HL-60 (cell line): ENCODE measurements at regions not wholly inside any gene's neighbourhood (a gene's known extent, or its start where the extent isn't known, plus 50 kb on each side); places are given as distances from the start of the nearest gene placed in this dataset.

ENCODE experiments used
- DNase-seq, 2 experiments: peaks; one replicate each; pipeline ENCODE4 v3.0.0-alpha.2; 2010 to 2020; ENCODE audit warnings: low read depth in 1 of 2, low spot score in 1 of 2
- H3K27ac ChIP-seq: fragments of 250-450 bp; sonication (Bioruptor Pico); replicated peaks from 2 replicates; pipeline ENCODE4 v1.5.1; 2020; ENCODE audit warnings: mild to moderate bottlenecking, moderate library complexity
- H3K27me3 ChIP-seq: fragments of 250-450 bp; sonication (Bioruptor Pico); 2 replicates; pipeline ENCODE4 v1.5.1; 2021; ENCODE audit warnings: mild to moderate bottlenecking, moderate library complexity; ENCODE audit not compliant: insufficient read depth, poor library complexity, severe bottlenecking
- H3K4me3 ChIP-seq: replicated peaks from 2 replicates; pipeline ENCODE4 v1.5.1; 2011; ENCODE audit warnings: mild to moderate bottlenecking, control low read depth, low read length; ENCODE audit not compliant: insufficient read depth
- GABPA ChIP-seq: IDR thresholded peaks from 2 replicates; pipeline ENCODE4 v1.6.1; 2012; ENCODE audit warnings: low read depth
- POLR2AphosphoS5 ChIP-seq: IDR thresholded peaks from 2 replicates; pipeline ENCODE4 v1.6.1; 2012; ENCODE audit warnings: low read depth
- SPI1 ChIP-seq: IDR thresholded peaks from 2 replicates; pipeline ENCODE4 v1.6.1; 2012; ENCODE audit warnings: low read depth, mild to moderate bottlenecking, borderline replicate concordance
- TF ChIP-seq, protein P1 (sequence below): IDR thresholded peaks from 2 replicates; pipeline ENCODE4 v1.6.1; 2012; ENCODE audit warnings: low read depth; ENCODE audit not compliant: insufficient replicate concordance
- TF ChIP-seq, protein P2 (sequence below): IDR thresholded peaks from one replicate; pipeline ENCODE4 v1.5.1; 2011; ENCODE audit warnings: low read length, control low read depth, inconsistent platforms; ENCODE audit not compliant: insufficient read depth

DNA sequence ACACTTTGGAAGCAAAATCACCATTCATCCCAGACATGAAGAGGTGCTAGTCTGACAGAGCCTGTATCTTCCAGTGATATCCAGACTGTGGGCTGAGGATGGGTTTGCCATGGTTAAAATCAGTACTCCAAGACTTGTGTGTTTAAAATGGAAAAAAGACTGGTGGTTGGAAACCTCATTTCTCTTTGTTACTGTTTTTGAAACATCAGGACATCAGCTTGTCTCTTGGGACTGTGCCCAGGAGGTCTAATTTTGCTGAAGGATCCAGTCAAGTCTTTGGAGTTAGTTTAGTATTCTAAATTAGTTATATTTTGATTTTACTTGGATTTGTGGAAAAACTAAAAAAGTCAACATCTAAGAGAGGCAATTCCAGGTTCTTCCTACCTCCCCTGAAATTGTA lies 578.4 kb downstream of the PLCL1 start:
- TF ChIP-seq SPI1 (no peak), GABPA (no peak), POLR2AphosphoS5 (no peak)
- TF ChIP-seq, protein P1, sequence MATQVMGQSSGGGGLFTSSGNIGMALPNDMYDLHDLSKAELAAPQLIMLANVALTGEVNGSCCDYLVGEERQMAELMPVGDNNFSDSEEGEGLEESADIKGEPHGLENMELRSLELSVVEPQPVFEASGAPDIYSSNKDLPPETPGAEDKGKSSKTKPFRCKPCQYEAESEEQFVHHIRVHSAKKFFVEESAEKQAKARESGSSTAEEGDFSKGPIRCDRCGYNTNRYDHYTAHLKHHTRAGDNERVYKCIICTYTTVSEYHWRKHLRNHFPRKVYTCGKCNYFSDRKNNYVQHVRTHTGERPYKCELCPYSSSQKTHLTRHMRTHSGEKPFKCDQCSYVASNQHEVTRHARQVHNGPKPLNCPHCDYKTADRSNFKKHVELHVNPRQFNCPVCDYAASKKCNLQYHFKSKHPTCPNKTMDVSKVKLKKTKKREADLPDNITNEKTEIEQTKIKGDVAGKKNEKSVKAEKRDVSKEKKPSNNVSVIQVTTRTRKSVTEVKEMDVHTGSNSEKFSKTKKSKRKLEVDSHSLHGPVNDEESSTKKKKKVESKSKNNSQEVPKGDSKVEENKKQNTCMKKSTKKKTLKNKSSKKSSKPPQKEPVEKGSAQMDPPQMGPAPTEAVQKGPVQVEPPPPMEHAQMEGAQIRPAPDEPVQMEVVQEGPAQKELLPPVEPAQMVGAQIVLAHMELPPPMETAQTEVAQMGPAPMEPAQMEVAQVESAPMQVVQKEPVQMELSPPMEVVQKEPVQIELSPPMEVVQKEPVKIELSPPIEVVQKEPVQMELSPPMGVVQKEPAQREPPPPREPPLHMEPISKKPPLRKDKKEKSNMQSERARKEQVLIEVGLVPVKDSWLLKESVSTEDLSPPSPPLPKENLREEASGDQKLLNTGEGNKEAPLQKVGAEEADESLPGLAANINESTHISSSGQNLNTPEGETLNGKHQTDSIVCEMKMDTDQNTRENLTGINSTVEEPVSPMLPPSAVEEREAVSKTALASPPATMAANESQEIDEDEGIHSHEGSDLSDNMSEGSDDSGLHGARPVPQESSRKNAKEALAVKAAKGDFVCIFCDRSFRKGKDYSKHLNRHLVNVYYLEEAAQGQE: no peak
- TF ChIP-seq, protein P2, sequence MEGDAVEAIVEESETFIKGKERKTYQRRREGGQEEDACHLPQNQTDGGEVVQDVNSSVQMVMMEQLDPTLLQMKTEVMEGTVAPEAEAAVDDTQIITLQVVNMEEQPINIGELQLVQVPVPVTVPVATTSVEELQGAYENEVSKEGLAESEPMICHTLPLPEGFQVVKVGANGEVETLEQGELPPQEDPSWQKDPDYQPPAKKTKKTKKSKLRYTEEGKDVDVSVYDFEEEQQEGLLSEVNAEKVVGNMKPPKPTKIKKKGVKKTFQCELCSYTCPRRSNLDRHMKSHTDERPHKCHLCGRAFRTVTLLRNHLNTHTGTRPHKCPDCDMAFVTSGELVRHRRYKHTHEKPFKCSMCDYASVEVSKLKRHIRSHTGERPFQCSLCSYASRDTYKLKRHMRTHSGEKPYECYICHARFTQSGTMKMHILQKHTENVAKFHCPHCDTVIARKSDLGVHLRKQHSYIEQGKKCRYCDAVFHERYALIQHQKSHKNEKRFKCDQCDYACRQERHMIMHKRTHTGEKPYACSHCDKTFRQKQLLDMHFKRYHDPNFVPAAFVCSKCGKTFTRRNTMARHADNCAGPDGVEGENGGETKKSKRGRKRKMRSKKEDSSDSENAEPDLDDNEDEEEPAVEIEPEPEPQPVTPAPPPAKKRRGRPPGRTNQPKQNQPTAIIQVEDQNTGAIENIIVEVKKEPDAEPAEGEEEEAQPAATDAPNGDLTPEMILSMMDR: no peak
- no peak overlapping the region for H3K4me3 ChIP-seq
- H3K27ac ChIP-seq: no peak overlapping the region
- no peaks in the 10 kb centered on the region for H3K27me3 ChIP-seq
- no peak for DNase-seq

DNA sequence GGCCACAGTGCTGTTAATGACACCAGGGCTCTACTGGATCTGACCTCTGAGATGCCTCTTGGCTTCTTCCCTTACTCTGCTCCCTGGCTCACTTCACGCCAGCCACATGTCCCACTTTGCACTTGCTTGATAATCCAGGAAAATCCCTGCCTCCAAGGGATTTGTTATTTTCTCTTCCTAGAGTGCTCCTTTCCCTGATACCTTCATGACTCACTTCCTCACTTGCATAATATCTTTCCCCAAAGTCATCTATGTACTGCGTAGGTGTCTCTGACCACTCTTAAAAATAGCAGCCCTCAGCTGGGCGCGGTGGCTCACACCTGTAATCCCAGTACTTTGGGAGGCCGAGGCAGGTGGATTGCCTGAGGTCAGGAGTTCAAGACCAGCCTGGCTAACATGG lies 572.3 kb downstream of the PLCL1 start:
- no peaks in the 10 kb centered on the region for H3K27me3 ChIP-seq
- H3K27ac ChIP-seq: no peak overlapping the region
- DNase-seq: no peak
- H3K4me3 ChIP-seq: no peak overlapping the region
- TF ChIP-seq, protein P1: no peak
- TF ChIP-seq POLR2AphosphoS5: no peak
- TF ChIP-seq, protein P2: no peak
- TF ChIP-seq GABPA: no peak
- no peak for TF ChIP-seq SPI1

- H3K27ac ChIP-seq: no peak overlapping the region
- no peaks in the 10 kb centered on the region for H3K27me3 ChIP-seq
- TF ChIP-seq SPI1 (no peak), GABPA (no peak), POLR2AphosphoS5 (no peak)
- TF ChIP-seq, protein P1: no peak
- TF ChIP-seq, protein P2: no peak
- DNase-seq: no peak
- no peak overlapping the region for H3K4me3 ChIP-seq
These were observed 570.7 kb downstream of the PLCL1 start for GRCh38 chr2:198375083-198375410.
